ENCODE measurements at regions not wholly inside any gene's neighbourhood (a gene's known extent, or its start where the extent isn't known, plus 50 kb on each side); places are given as distances from the start of the nearest gene placed in this dataset.

DNA sequence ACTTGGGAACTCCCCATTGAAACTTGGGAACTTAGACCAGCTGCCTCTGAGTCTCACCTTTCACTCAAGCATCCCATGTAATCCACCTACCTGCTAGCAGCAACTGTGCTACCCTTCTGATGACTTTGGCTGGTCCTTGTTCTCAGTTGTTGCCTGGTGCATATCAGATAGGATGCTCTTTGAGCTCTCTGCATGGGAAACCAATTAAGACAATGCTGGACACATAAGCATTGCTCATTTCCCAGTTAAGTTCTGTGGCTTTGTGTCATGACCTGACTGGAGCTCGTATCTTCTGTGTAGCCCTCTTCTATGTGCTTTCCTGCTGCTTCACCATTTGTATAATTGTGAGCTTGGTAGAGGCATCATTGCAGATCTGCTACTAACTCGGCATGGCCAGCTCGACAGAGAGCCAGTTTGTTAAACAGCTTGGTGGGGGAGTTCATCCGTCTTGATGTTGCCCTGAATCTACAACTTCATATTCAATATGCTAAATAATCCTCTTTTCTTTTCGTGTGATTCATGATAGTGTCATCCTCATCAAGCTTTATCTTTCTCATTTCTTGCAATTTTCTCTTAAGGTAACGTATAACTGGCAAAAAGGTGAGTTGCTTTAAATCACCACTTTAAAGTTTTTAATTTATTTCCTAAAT, 447.5 kb upstream of the SLC14A2 start:
- DNase-seq = no peak
- intact Hi-C loops (cut with DNase I) = no loop called here
- ATAC-seq = no peak

DNA sequence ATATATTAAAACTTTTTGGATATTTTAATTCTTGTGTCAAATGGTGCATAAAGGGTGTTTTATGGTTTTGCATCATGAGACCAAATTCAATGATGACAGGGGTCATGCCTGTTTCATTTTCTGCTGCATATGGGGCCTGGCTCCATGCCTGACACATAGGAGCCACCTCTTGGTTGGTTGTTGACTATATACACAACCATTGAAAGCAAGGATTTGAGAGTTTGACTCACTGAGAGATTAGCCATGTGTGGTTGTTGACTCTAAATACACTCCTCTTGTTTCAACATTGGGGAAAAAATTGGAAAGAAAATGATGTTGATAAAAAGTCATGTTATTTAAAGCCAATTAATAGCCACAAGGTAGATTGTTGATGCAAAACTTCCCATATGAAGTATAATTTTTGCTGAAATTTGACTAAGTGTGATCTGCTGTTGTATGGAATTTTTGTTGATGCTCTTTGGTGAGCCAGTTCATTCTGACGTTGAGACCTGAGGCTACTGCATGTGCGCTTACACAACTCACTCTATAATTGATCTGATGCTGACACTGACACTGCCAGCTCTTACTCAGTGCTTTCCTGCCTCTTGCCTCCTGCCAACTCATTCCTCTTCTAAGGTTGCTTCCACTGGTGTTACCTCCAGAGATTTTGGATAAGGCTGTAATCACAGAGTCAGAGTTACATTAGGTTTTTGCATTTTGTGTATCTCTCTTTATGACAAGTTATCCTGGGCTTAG, 446.2 kb upstream of the SLC14A2 start:
- no peak for DNase-seq
- intact Hi-C loops (cut with DNase I) = no loop called here
- ATAC-seq = peak in 1 of 2 donors; percentile 41

DNA sequence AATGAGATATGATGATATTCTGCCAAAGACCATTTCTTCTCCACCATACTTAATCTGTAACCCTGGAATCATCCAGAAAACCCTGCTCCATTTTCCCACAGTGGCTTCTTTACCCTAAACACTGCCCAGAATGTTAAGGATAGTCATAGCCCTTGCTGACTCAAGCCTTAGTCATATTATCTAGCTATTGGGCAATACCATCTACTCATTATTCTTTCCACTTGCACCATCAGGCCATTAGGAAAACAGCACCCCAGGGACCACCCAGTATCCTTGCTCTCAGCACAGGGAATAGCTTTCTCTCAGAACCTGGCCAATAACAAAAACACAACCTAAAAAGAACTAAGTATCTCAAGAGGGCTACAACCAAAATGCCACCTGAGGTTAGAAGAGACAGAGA, 445.7 kb upstream of the SLC14A2 start:
- ATAC-seq (peak; percentile 67 to 91), DNase-seq (peak; percentile 59)
- intact Hi-C loops (cut with DNase I) = no loop called here

DNA sequence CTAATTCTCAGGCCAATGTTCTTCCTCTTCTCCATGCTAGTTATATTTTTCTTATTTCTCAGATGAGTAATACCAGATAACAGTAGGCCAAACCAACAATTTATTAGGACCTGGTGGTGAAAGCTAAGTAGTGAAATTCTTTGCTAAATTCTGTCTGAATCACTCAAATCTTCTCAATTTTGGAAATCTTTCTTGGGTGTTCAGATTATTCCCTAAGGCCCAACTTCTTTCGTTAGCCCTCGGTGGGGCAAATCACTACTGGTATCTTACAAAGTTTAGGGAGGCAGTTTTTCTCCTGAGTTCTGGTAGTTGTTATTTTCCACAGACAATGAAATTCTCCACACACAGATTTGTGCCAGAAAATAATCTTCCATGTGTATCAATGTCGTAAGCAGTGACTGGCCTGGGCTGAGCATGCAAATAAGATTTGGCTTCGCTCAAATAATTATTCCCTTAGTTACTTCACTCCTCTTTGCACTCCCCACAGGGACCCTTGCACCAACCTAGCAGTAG, 443.5 kb upstream of the SLC14A2 start:
- peak; percentile 74 to 76 for ATAC-seq
- peak; percentile 39 for DNase-seq
- intact Hi-C loops (cut with DNase I) = no loop called here

DNA sequence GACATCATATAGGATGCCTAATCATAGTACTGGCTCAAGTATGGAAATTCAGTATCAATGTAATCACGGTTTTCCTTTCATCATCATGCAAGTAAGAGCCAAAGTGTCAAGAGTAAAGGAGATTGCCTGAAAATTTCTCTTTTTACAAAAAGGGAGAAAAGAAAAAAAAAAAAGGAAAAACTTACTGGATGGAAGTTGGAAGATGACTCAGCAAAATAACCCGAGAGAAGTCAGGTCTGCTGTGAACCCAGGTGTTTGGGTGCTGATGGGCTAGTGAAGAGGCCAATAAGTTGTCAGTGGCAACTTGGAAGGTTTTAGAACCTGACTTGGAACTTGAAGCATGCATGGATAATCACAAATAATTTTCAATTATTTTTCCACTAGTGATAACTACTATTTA, 441.9 kb upstream of the SLC14A2 start:
- intact Hi-C loops (cut with DNase I) = no loop called here
- no peak for ATAC-seq
- DNase-seq = no peak

DNA sequence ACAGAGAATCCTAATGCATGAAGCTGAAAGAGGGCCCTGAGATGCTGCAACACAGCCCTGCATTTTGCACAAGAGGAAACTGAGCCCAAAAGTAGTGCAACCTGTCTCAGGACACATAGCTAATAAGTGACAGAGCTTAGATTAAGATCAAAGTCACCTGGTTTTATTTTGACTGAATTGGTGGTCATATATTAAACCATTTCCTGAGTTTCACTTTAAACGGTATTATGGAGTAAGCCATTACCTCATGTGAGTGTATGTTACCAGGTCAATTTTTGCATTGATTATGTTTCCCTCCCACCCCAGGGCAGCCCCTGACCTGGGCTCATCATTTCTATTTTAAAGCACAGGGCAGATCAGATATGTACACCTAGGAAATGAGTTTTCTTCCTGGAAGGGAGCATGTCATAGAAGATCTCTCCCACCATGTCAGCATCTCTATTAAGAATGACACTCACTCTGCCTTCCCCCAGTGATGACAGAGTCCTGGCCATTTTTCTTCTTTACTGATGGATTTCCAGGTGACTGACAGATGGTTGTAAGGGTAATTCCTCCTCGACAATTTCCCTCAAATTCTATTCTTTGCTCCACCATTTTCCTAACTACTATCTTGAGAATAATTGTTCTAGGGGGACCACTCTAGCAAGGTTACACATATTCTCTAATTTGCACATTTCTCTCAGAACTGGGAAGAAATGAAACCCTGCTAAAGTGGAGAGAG, 441.3 kb upstream of the SLC14A2 start:
- DNase-seq (no peak), ATAC-seq (no peak)
- intact Hi-C loops (cut with DNase I) = no loop called here

DNA sequence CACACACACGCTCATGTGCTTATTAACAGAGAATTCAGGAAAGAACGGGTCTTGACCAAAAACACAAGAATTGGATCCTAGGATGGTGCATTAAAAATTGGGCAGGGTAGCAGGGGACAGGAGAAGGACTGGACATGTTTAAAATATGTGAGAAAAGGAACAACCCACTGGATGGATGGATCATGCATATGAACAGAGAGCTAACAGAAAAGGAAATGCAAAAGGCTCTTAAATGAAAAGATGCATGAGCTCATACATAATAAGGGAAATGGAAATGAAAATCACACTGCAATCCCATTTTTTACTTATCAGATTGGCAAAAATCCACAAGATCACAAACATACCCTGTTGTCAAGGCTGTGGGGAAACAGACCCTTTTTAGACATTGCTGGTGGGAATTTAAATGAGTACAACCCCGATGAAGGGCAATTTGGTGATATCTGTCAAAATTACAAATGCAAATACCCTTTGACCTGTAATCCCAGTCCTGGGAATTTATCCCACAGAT, 440.6 kb upstream of the SLC14A2 start:
- no peak for DNase-seq
- intact Hi-C loops (cut with DNase I) = no loop called here
- ATAC-seq = no peak

DNA sequence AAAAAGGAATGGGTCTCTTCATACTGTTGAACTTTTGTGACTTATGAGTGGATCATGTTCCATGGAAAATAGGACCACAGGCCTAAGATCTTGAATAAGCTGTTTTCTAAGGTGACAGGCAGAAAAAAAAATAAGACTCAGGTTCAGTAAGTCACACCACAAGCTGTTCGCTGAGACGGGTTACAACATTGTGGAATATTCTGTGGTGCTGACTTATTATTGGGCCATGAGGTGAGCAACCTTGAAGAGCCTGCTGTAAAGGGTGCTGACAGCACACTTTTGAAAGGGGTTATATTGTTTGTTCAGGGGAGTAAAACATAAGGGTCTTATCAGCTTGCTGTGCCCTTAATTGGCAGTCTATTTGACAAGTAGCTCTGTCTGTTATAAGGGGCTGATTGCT, 439.8 kb upstream of the SLC14A2 start:
- DNase-seq (no peak), ATAC-seq (no peak)
- intact Hi-C loops (cut with DNase I) = no loop called here

DNA sequence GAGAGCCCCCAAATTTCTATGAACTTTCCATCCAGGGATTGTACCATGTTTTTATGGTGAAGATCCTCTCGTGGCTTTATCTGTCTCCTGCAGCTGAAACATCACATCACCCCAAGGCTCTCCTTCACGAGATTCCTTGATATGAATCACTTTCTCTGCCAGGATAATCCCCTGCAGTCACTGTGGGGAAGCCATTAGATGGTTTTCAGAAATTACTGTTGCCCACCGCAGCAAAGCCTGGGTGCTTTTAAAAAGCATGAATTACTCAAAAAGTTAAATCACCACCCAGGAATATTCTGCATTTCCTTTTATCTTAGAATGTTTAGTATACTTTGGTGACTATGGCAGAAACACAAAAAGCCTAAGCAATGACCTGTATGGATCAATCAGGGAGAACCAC, 428.4 kb upstream of the SLC14A2 start:
- no peak for DNase-seq
- no peak for ATAC-seq
- intact Hi-C loops (cut with DNase I) = no loop called here

DNA sequence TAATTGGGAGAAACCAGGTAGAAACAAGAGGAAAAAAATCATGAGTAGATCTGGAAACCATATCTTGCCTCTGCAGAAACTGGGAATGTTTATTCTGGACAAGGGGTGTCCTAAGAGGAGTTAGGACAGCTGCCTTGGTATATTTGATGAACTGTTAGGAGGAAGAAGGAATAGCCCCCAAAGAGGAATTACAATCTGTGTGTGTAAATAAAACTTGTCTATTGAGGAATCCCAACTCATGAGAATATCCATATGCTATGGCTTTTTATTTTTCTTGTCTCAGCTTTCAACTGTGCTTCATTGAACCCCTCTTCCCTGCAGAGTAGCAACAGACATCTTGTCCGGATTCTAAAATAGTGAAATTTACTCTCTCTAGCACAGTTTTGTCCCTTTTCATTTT, 423.5 kb upstream of the SLC14A2 start:
- no peak for DNase-seq
- ATAC-seq = no peak
- intact Hi-C loops (cut with DNase I) = no loop called here

DNA sequence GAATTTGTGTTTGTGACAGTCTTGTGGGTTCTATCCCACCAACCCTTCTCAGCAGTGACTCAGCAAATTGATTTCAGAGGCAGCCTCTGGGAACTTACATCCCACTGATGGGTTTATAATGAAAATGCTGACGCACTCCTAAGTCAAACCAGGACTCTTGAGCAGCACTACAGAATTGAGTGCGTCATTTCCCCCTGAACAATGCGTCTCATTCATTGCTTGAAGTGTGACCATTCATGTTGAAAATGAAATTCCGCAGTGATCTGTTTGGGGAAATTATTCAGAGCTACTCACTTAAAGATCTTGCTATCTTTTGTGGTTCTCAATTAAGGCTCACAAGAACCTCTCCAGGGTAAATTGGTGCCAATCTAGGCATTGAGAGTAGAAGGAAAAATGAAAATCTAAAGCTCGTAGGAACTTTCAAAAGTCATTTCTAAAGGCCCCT, 417.7 kb upstream of the SLC14A2 start:
- intact Hi-C loops (cut with DNase I) = no loop called here
- no peak for DNase-seq
- ATAC-seq = no peak

DNA sequence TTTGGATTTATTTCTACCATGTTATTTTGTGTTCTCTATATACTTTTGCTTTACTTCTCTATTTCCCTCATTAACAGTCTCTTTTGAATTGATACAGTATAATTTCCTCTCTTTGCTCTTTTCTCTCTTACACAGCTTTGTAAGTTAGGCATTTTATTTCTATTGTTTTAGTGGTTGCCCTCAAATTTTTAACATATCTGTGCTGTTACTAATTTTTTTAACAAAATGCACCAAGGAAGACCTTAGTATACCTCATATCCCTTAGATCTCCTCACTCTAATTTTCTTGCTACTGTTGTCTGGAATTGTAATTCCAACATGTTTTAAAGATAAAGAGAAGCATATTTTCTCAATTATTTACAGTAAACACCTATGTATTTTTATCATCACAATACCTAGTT, 416.8 kb upstream of the SLC14A2 start:
- DNase-seq (no peak), ATAC-seq (no peak)
- intact Hi-C loops (cut with DNase I) = no loop called here

DNA sequence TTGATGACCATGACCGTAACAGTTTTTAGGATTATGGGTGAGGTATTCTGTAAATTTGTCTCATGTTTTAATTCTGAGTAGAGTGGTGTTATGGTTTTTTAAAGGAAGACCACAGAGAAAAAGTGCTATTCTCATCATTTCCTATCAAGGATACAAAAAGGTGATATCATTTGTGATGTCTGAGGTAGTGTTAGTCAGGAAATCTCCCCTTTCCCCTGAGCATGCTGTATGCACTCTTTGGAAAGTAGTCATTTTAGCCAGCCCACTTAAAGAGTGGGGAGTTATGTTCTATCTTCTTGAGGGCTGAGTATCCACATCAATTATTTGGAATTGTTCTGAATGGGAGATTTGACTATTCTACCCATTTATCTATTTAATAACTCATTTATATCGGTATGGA, 414.2 kb upstream of the SLC14A2 start:
- no peak for DNase-seq
- intact Hi-C loops (cut with DNase I) = no loop called here
- ATAC-seq = no peak

DNA sequence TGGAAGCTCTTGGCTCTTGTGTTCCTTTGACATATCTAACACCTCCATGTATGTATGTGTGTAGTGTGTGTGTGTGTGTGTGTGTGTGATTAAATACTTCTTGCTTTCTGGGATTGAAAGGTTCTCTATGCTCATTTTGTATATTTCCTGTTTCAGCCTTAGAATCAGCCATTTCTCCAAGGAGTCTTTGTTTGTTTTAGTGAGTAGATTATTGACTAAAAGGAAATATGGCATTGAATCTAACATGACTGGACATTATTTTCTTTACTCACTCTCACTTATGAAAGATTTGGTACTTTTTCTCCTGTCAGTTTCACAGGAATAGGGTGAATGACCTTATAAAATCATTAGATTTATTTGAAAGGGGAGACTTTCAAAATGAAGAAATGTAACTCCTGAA, 413.8 kb upstream of the SLC14A2 start:
- intact Hi-C loops (cut with DNase I) = no loop called here
- ATAC-seq (no peak), DNase-seq (no peak)

DNA sequence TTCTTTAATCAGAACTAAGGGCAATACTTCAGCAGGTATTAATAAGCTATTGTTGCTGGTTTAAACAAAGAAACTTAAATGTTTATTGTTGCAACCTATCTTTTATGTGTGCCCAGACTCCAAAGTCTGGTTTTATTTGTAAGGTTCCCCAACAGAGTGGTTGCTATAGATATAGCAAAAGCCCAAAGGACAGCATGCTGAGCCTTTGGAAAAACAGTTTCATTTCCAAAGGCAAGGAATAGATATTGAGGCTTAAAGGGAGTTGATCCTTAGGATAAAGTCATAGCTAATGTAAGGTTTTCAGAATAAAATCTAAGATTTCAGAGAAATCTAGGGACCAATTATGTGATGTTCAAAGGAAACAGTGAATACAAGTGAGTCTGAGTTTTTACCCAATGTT, 413.2 kb upstream of the SLC14A2 start:
- DNase-seq = no peak
- intact Hi-C loops (cut with DNase I) = no loop called here
- no peak for ATAC-seq

DNA sequence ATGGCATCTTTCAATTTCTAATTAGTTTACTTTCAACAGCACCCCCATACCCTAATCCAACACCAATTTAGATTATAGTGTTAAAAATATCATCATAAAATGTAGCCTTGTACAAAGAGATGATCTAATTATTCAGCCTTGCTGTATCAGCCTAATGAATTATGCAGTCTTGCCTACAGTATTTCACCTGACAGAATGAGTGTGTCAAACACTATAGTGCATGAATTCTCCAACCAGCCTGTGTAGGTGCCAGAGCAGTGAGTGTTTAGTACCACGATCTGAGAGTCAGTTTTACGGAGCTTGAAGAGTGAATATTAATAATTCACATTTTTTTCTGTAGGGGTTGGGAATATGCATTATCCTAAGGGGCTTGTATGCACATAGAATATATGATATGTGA, 411.6 kb upstream of the SLC14A2 start:
- ATAC-seq = no peak
- DNase-seq = no peak
- intact Hi-C loops (cut with DNase I) = no loop called here

DNA sequence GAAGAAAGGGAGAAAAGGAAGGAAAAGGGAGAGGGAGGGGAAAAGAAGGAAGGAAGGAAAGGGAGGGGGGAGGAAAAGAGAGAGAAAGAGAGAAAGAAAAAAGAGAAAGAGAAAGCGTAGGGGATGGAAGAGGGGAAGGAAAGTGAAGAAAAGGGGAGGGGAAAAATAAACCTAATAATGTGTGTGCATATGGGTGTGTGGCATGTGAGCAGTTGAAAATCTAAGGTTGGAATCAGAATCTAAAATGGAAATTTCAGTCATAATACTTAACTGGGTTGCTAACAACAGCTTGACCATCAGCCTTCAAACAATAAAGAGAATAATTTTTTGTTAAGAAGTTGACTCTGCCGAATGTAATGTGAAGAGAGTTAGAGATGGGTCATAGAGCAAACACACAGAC, 407.9 kb upstream of the SLC14A2 start:
- intact Hi-C loops (cut with DNase I) = no loop called here

DNA sequence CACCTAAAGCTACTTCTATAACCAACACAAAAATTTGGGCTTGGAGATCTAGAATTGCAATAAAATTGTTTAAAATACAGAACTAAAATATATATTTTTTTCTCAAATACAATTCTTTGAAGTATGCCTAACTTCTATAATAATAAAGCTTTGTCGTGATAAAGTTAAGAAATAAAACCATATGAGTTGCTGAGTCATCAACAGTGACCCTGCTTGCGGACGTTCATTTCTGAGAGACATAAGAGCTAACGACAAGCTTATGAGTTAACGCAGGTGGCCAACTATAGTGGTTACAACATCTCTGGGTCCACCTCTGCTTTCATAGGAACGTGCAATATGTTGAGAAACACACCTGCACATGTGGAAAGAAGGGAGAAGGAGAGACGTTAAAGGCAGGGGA, 407.1 kb upstream of the SLC14A2 start:
- DNase-seq = no peak
- no peak for ATAC-seq
- intact Hi-C loops (cut with DNase I) = no loop called here

More for the DNA sequence above, 407.9 kb upstream of the SLC14A2 start:
- ATAC-seq = no peak
- DNase-seq = no peak

DNA sequence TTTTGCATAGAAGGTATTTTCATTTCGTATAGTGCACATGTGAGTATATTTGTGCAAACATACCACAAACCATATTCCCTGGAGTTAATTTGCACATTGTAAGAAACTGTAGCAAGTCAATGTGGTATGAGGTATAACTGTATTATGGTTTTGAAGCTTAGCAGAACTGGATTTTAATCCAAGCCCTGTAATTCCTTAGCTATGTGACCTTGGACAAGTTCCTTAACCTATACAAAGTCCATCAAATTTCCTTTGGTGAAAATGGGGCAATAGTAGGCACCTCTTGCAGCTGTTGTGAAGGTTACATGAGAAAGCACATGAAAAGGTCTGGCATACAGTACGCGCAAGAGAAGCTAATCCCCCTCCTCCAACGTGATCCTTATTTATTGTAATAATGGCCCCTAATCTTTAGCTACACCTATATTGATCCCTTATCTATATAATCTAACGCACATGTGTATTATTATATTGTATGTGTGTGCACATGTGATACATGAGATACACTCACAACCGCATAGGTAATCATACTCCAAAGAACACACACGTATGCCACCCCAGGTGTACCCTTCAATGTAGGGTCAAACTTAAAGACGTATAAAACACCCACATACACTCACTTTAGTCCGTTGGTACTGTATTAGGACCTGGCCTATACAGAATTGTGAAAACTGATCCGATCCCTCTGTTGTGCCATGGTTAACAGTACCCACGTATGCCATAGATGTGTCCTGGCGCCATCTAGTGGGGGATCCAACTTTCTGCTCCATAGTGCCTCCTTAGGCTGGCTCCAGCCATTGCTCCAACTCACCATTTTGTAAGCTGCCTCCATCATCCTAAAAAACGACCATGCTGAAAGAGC, 402.9 kb upstream of the SLC14A2 start:
- intact Hi-C loops (cut with DNase I) = loop anchor here in 1 of 2 donors (5.0 to 10.0 kb wide), 2 partner anchors 308 to 530 kb away; partner anchors contain the start of gene SETBP1
- ATAC-seq = peak; percentile 94 to 96
- DNase-seq = peak; percentile 85

All from left cardiac atrium (tissue), 4 donors.